ENCODE measurements at regions not wholly inside any gene's neighbourhood (a gene's known extent, or its start where the extent isn't known, plus 50 kb on each side); places are given as distances from the start of the nearest gene placed in this dataset.

- no peaks in the 10 kb centered on the region for H3K36me3 ChIP-seq (ENCODE audit: insufficient read depth, low read length)
- no peaks in the 10 kb centered on the region for H3K79me2 ChIP-seq (ENCODE audit: control insufficient read depth, insufficient read depth, low read length, unreplicated experiment)
- peaks cover 9% of the 10 kb centered on the region for H3K4me1 ChIP-seq (ENCODE audit: control insufficient read depth, insufficient read depth, low read length, unreplicated experiment)
- H3K4me3 ChIP-seq (ENCODE audit: low read depth, low read length) = peak overlapping the region; percentile 78
- no peaks in the 10 kb centered on the region for H3K27me3 ChIP-seq (ENCODE audit: insufficient read depth, low read length)
- H2AFZ ChIP-seq (ENCODE audit: low read length, unreplicated experiment) = no peak overlapping the region
- H3K27ac ChIP-seq (ENCODE audit: low read depth, low read length) = peak overlapping the region; percentile 71; the same call in 1 of the 2 replicates
These were observed 160.3 kb upstream of the ANK2 start for GRCh38 chr4:112889199-112889598.

DNA sequence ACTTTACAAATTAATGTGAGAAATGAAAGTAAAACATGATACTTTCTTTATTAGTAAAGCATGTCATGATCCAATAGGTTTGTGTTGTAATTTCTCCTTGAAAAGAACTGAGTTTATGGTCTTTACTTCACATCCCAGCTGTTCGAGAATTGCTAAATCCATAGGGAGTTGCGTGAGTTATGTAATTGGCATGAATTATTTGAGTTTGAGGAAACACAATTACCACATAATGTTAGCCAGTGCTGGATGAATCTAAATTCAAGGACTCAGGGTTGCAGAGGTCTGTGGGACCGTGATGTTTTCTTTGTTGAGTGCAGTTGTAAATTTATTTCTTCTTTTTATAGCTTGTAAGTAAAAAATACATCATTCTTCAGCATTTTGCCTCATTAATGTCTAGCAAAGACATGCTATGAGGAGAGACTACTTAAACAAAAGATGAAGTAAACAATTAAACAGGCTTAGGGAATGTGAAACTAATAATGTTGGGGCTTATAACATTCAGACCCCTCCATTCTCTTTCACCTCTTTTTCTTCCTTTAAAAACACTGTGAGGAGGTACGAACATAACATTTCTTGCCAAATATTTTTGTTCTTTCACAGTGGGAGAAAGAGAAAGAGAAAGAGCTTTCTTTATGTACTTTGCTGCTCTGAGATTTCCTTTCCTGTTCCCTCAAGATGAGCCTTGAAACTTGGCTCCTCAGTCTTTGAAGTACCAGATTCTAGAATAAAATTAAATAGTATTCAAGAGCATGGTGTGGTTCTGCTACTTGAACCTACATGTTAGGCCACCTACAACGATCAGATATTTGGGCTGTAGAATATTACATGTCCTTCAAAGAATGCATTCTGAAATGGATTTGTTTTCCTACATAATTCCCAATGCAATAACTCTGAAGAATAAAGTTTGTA is 159.6 kb upstream of the ANK2 start:
- H3K4me3 ChIP-seq (ENCODE audit: low read depth, low read length) = peak overlapping the region; percentile 78
- H3K79me2 ChIP-seq (ENCODE audit: control insufficient read depth, insufficient read depth, low read length, unreplicated experiment) = no peaks in the 10 kb centered on the region
- H3K36me3 ChIP-seq (ENCODE audit: insufficient read depth, low read length) = no peaks in the 10 kb centered on the region
- peak overlapping the region; percentile 71 for H3K27ac ChIP-seq (ENCODE audit: low read depth, low read length)
- no peaks in the 10 kb centered on the region for H3K27me3 ChIP-seq (ENCODE audit: insufficient read depth, low read length)
- H3K4me1 ChIP-seq (ENCODE audit: control insufficient read depth, insufficient read depth, low read length, unreplicated experiment) = peaks cover 9% of the 10 kb centered on the region
- peak overlapping the region; percentile 96 for H2AFZ ChIP-seq (ENCODE audit: low read length, unreplicated experiment)

DNA sequence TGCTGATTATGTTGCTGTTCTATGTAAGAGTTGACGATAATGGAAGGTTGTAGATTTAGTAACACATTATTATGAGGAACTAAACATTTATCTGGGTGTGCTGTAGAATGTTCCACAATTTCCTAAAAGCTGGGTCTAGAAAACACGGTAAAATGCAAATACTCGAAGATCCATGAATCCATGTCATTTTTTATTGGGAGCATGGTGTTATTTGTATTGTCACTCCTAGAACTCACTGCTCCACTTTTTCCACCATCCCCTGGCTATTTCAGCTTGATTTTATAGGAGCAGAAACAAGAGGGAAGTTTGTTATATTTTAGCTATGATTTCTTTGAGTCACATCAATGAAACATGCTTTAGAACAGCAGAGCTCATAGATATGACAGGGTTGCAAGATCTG is 155.0 kb upstream of the ANK2 start:
- Histone ChIP-seq H3K36me3 (ENCODE audit: insufficient read depth, low read length) (no peaks in the 10 kb centered on the region), H3K27me3 (ENCODE audit: insufficient read depth, low read length) (no peaks in the 10 kb centered on the region), H2AFZ (ENCODE audit: low read length, unreplicated experiment) (no peak overlapping the region), H3K4me3 (ENCODE audit: low read depth, low read length) (no peak overlapping the region), H3K27ac (ENCODE audit: low read depth, low read length) (no peak overlapping the region), H3K79me2 (ENCODE audit: control insufficient read depth, insufficient read depth, low read length, unreplicated experiment) (no peaks in the 10 kb centered on the region), H3K4me1 (ENCODE audit: control insufficient read depth, insufficient read depth, low read length, unreplicated experiment) (no peaks in the 10 kb centered on the region)

DNA sequence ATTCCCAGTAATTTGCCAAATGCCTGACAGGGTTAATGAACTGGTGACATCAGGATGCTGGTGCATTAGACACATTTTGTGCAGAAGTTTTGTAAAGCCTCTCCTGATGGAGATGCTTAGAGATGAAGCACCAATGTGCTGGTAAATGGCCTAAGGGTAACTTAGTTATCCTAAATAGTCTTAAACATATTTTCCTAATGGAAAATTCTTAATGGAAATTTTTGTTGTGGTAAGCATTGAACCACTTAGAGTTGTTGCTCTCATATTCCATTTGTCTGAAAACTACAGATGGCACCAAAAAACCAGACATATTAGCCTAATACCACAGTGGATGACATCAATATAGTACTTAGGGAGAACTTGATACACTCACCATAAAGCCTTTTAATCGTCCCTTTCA is 154.5 kb upstream of the ANK2 start:
- Histone ChIP-seq H3K36me3 (ENCODE audit: insufficient read depth, low read length) (no peaks in the 10 kb centered on the region), H3K79me2 (ENCODE audit: control insufficient read depth, insufficient read depth, low read length, unreplicated experiment) (no peaks in the 10 kb centered on the region), H3K4me1 (ENCODE audit: control insufficient read depth, insufficient read depth, low read length, unreplicated experiment) (no peaks in the 10 kb centered on the region), H3K4me3 (ENCODE audit: low read depth, low read length) (no peak overlapping the region), H2AFZ (ENCODE audit: low read length, unreplicated experiment) (no peak overlapping the region), H3K27me3 (ENCODE audit: insufficient read depth, low read length) (no peaks in the 10 kb centered on the region), H3K27ac (ENCODE audit: low read depth, low read length) (no peak overlapping the region)

GRCh38 chr4:112895811-112896608 is 153.4 kb upstream of the ANK2 start:
- no peaks in the 10 kb centered on the region for H3K79me2 ChIP-seq (ENCODE audit: control insufficient read depth, insufficient read depth, low read length, unreplicated experiment)
- no peak overlapping the region for H3K27ac ChIP-seq (ENCODE audit: low read depth, low read length)
- H3K4me1 ChIP-seq (ENCODE audit: control insufficient read depth, insufficient read depth, low read length, unreplicated experiment) = no peaks in the 10 kb centered on the region
- H3K27me3 ChIP-seq (ENCODE audit: insufficient read depth, low read length) = no peaks in the 10 kb centered on the region
- H3K36me3 ChIP-seq (ENCODE audit: insufficient read depth, low read length) = no peaks in the 10 kb centered on the region
- H3K4me3 ChIP-seq (ENCODE audit: low read depth, low read length) = no peak overlapping the region
- no peak overlapping the region for H2AFZ ChIP-seq (ENCODE audit: low read length, unreplicated experiment)

GRCh38 chr4:112896609-112897190 is 152.8 kb upstream of the ANK2 start:
- H3K79me2 ChIP-seq (ENCODE audit: control insufficient read depth, insufficient read depth, low read length, unreplicated experiment) = no peaks in the 10 kb centered on the region
- H3K4me1 ChIP-seq (ENCODE audit: control insufficient read depth, insufficient read depth, low read length, unreplicated experiment) = no peaks in the 10 kb centered on the region
- no peak overlapping the region for H3K4me3 ChIP-seq (ENCODE audit: low read depth, low read length)
- no peak overlapping the region for H3K27ac ChIP-seq (ENCODE audit: low read depth, low read length)
- H3K36me3 ChIP-seq (ENCODE audit: insufficient read depth, low read length) = no peaks in the 10 kb centered on the region
- H2AFZ ChIP-seq (ENCODE audit: low read length, unreplicated experiment) = no peak overlapping the region
- H3K27me3 ChIP-seq (ENCODE audit: insufficient read depth, low read length) = no peaks in the 10 kb centered on the region

GRCh38 chr4:112897543-112897942 is 151.9 kb upstream of the ANK2 start:
- no peak overlapping the region for H3K4me3 ChIP-seq (ENCODE audit: low read depth, low read length)
- no peaks in the 10 kb centered on the region for H3K36me3 ChIP-seq (ENCODE audit: insufficient read depth, low read length)
- no peak overlapping the region for H2AFZ ChIP-seq (ENCODE audit: low read length, unreplicated experiment)
- H3K79me2 ChIP-seq (ENCODE audit: control insufficient read depth, insufficient read depth, low read length, unreplicated experiment) = no peaks in the 10 kb centered on the region
- no peaks in the 10 kb centered on the region for H3K27me3 ChIP-seq (ENCODE audit: insufficient read depth, low read length)
- no peak overlapping the region for H3K27ac ChIP-seq (ENCODE audit: low read depth, low read length)
- H3K4me1 ChIP-seq (ENCODE audit: control insufficient read depth, insufficient read depth, low read length, unreplicated experiment) = no peaks in the 10 kb centered on the region

DNA sequence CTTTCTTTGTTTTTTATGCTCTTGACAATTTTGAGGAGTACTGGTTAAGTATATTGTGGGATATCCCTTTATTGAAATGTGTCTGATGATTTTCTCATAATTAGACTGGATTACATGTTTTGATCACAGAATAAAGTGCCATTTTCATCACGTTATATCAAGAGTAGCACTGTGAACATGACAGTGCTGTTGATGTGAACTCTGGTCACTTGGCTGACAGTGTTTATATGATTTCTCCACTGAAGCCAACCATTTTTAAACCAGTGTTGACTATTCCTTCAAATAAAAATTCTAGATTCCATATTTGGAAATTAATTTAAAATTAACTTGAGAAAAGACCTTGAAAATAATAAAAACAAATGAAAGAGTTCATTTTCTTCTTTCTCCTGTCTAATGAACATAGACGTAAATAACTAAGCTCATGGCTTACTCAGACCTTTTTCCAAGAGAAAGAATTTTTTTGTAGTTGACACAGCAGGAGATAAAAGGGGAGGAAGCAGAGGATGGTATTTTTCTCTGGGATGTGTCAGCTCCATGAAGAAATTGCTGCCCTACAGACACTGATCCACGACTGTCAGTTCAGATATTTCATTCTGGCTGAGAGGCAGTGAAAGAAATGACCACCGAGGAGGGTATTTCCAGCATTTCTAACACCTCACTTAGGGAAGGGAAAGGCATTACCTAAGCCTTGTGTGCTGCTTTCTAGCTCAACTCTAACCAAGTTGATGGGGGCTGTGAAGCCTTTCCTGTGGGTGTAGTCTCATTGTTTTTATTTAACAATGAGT is 150.9 kb upstream of the ANK2 start:
- Histone ChIP-seq H3K27ac (ENCODE audit: low read depth, low read length) (no peak overlapping the region), H3K79me2 (ENCODE audit: control insufficient read depth, insufficient read depth, low read length, unreplicated experiment) (no peaks in the 10 kb centered on the region), H3K27me3 (ENCODE audit: insufficient read depth, low read length) (no peaks in the 10 kb centered on the region), H2AFZ (ENCODE audit: low read length, unreplicated experiment) (no peak overlapping the region), H3K4me3 (ENCODE audit: low read depth, low read length) (no peak overlapping the region), H3K36me3 (ENCODE audit: insufficient read depth, low read length) (no peaks in the 10 kb centered on the region), H3K4me1 (ENCODE audit: control insufficient read depth, insufficient read depth, low read length, unreplicated experiment) (no peaks in the 10 kb centered on the region)

GRCh38 chr4:112900416-112900815 is 149.0 kb upstream of the ANK2 start:
- no peak overlapping the region for H3K4me3 ChIP-seq (ENCODE audit: low read depth, low read length)
- no peaks in the 10 kb centered on the region for H3K36me3 ChIP-seq (ENCODE audit: insufficient read depth, low read length)
- H3K79me2 ChIP-seq (ENCODE audit: control insufficient read depth, insufficient read depth, low read length, unreplicated experiment) = no peaks in the 10 kb centered on the region
- no peaks in the 10 kb centered on the region for H3K4me1 ChIP-seq (ENCODE audit: control insufficient read depth, insufficient read depth, low read length, unreplicated experiment)
- H3K27me3 ChIP-seq (ENCODE audit: insufficient read depth, low read length) = no peaks in the 10 kb centered on the region
- H2AFZ ChIP-seq (ENCODE audit: low read length, unreplicated experiment) = no peak overlapping the region
- no peak overlapping the region for H3K27ac ChIP-seq (ENCODE audit: low read depth, low read length)

DNA sequence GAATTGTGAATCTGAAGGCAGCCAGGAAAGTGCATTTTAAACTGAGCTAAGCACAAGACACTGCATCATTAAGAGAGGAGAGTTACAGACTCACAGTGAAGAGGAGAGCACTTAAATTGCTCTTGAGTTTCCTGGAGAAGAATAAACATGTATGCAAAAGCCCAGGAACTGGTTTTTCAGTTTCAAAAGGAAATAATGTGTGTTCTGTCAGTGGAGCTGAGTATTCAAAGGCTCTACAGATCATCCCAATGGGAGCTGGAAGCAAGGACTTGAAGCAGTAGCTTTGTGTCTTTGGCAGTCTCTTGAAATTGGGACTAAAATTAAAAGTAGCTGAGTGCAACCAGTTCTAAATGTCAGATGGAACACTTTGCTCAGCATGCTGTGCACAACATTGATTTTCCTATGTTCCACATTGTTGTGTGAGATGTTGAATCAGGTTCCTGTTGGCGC is 147.5 kb upstream of the ANK2 start:
- Histone ChIP-seq H3K27ac (ENCODE audit: low read depth, low read length) (no peak overlapping the region), H2AFZ (ENCODE audit: low read length, unreplicated experiment) (no peak overlapping the region), H3K4me1 (ENCODE audit: control insufficient read depth, insufficient read depth, low read length, unreplicated experiment) (no peaks in the 10 kb centered on the region), H3K27me3 (ENCODE audit: insufficient read depth, low read length) (no peaks in the 10 kb centered on the region), H3K79me2 (ENCODE audit: control insufficient read depth, insufficient read depth, low read length, unreplicated experiment) (no peaks in the 10 kb centered on the region), H3K4me3 (ENCODE audit: low read depth, low read length) (no peak overlapping the region), H3K36me3 (ENCODE audit: insufficient read depth, low read length) (no peaks in the 10 kb centered on the region)

Measured in ACC112 (cell line).